ENCODE measurements at regions not wholly inside any gene's neighbourhood (a gene's known extent, or its start where the extent isn't known, plus 50 kb on each side); places are given as distances from the start of the nearest gene placed in this dataset.

GRCh38 chr20:11783102-11783850 lies 134.4 kb upstream of the BTBD3 start:
- no peak for DNase-seq
- no peaks in the 10 kb centered on the region for H3F3A ChIP-seq (ENCODE audit: insufficient read depth, low read length)
- H3K4me2 ChIP-seq (ENCODE audit: low read depth, low read length), result no peak overlapping the region
- no peaks in the 10 kb centered on the region for H3K9me2 ChIP-seq (replicated peaks; ENCODE audit: insufficient read depth, low read length)
- no peaks in the 10 kb centered on the region for H3K27me3 ChIP-seq (replicated peaks; ENCODE audit: insufficient read depth, low read length)
- no peak overlapping the region for H3K9ac ChIP-seq (ENCODE audit: low read length)
- H3K4me1 ChIP-seq (ENCODE audit: low read length), result no peaks in the 10 kb centered on the region
- no peaks in the 10 kb centered on the region for H4K20me1 ChIP-seq (ENCODE audit: insufficient read depth, low read length)
- H3K36me3 ChIP-seq (replicated peaks; ENCODE audit: insufficient read depth, low read length), result no peaks in the 10 kb centered on the region
- TF ChIP-seq CTCF (IDR thresholded peaks at IDR 0.05; ENCODE audit: low read length), result no peak
- TF ChIP-seq EZH2phosphoT487 (IDR thresholded peaks at IDR 0.05; ENCODE audit: low read length), result no peak
- no peak for TF ChIP-seq EZH2 (optimal IDR thresholded peaks at IDR 0.05; ENCODE audit: low read depth, low read length)
- H3K9me3 ChIP-seq (replicated peaks; ENCODE audit: insufficient read depth, low read length), result no peaks in the 10 kb centered on the region
- H3K79me2 ChIP-seq (ENCODE audit: low read length), result no peaks in the 10 kb centered on the region
- no peak overlapping the region for H2AFZ ChIP-seq (ENCODE audit: low read length)
- no peak overlapping the region for H3K27ac ChIP-seq (ENCODE audit: low read length)
- no peak overlapping the region for H3K4me3 ChIP-seq (ENCODE audit: low read length)

- Histone ChIP-seq H3K4me2 (ENCODE audit: low read depth, low read length) (no peak overlapping the region), H3K9ac (ENCODE audit: low read length) (no peak overlapping the region), H3K9me2 (replicated peaks; ENCODE audit: insufficient read depth, low read length) (no peaks in the 10 kb centered on the region), H2AFZ (ENCODE audit: low read length) (no peak overlapping the region), H3K79me2 (ENCODE audit: low read length) (no peaks in the 10 kb centered on the region), H3K36me3 (replicated peaks; ENCODE audit: insufficient read depth, low read length) (no peaks in the 10 kb centered on the region), H3K27ac (ENCODE audit: low read length) (no peak overlapping the region), H3K4me1 (ENCODE audit: low read length) (no peaks in the 10 kb centered on the region), H4K20me1 (ENCODE audit: insufficient read depth, low read length) (no peaks in the 10 kb centered on the region), H3K4me3 (ENCODE audit: low read length) (no peak overlapping the region), H3K9me3 (replicated peaks; ENCODE audit: insufficient read depth, low read length) (no peaks in the 10 kb centered on the region), H3K27me3 (replicated peaks; ENCODE audit: insufficient read depth, low read length) (no peaks in the 10 kb centered on the region), H3F3A (ENCODE audit: insufficient read depth, low read length) (no peaks in the 10 kb centered on the region)
- DNase-seq, result no peak
- TF ChIP-seq EZH2phosphoT487 (IDR thresholded peaks at IDR 0.05; ENCODE audit: low read length) (no peak), EZH2 (optimal IDR thresholded peaks at IDR 0.05; ENCODE audit: low read depth, low read length) (no peak), CTCF (IDR thresholded peaks at IDR 0.05; ENCODE audit: low read length) (no peak)
Observed at GRCh38 chr20:11785885-11786507, 131.7 kb upstream of the BTBD3 start.

- Histone ChIP-seq H3K9ac (ENCODE audit: low read length) (no peak overlapping the region), H2AFZ (ENCODE audit: low read length) (no peak overlapping the region), H3K27ac (ENCODE audit: low read length) (no peak overlapping the region), H3K36me3 (replicated peaks; ENCODE audit: insufficient read depth, low read length) (no peaks in the 10 kb centered on the region), H3K4me3 (ENCODE audit: low read length) (no peak overlapping the region), H3K79me2 (ENCODE audit: low read length) (no peaks in the 10 kb centered on the region), H3F3A (ENCODE audit: insufficient read depth, low read length) (no peaks in the 10 kb centered on the region), H4K20me1 (ENCODE audit: insufficient read depth, low read length) (no peaks in the 10 kb centered on the region), H3K27me3 (replicated peaks; ENCODE audit: insufficient read depth, low read length) (no peaks in the 10 kb centered on the region), H3K9me2 (replicated peaks; ENCODE audit: insufficient read depth, low read length) (no peaks in the 10 kb centered on the region), H3K9me3 (replicated peaks; ENCODE audit: insufficient read depth, low read length) (no peaks in the 10 kb centered on the region), H3K4me1 (ENCODE audit: low read length) (no peaks in the 10 kb centered on the region), H3K4me2 (ENCODE audit: low read depth, low read length) (no peak overlapping the region)
- TF ChIP-seq CTCF (IDR thresholded peaks at IDR 0.05; ENCODE audit: low read length) (no peak), EZH2 (optimal IDR thresholded peaks at IDR 0.05; ENCODE audit: low read depth, low read length) (no peak), EZH2phosphoT487 (IDR thresholded peaks at IDR 0.05; ENCODE audit: low read length) (no peak)
- peak; percentile 20 for DNase-seq
Observed at GRCh38 chr20:11790046-11790445, 127.6 kb upstream of the BTBD3 start.
